BJ (cell line): ENCODE measurements at regions not wholly inside any gene's neighbourhood (a gene's known extent, or its start where the extent isn't known, plus 50 kb on each side); places are given as distances from the start of the nearest gene placed in this dataset.

Experiments used
- CTCF ChIA-PET: fragments of 350-600 bp; formaldehyde crosslinking; extraction: SDS; loops from one replicate; lab custom pipeline; 2021; ENCODE audit warnings: antibody characterized with exemption, inconsistent platforms; lab: Yijun Ruan, JAX
- POLR2A ChIA-PET: fragments of 300-600 bp; sonication (Branson Sonifier 250); formaldehyde crosslinking; extraction: SDS; loops from one replicate; lab custom pipeline; 2021; ENCODE audit warnings: antibody characterized with exemption; lab: Charles Lee
- DNase-seq: peaks from one replicate; pipeline ENCODE4 v3.0.0-alpha.2; 2011; ENCODE audit warnings: low read depth
- H3K27me3 ChIP-seq: 2 replicates; pipeline ENCODE4 v1.6.0; 2011; ENCODE audit warnings: low read length; ENCODE audit not compliant: control insufficient read depth, insufficient read depth
- H3K36me3 ChIP-seq: 2 replicates; pipeline ENCODE4 v1.5.1; 2011; ENCODE audit warnings: low read length; ENCODE audit not compliant: control insufficient read depth, insufficient read depth
- H3K4me3 ChIP-seq: 2 replicates; pipeline ENCODE4 v1.5.1; 2011; ENCODE audit warnings: low read depth, mild to moderate bottlenecking, control low read depth, low read length
- CTCF ChIP-seq: IDR thresholded peaks from 2 replicates; pipeline ENCODE4 v1.5.1; 2011; ENCODE audit warnings: low read depth, mild to moderate bottlenecking, control low read depth, inconsistent platforms, low read length, moderate library complexity; ENCODE audit not compliant: insufficient read depth

GRCh38 chr7:122944682-122945303, 50.7 kb downstream of the TAS2R16 start:
- no peak for DNase-seq
- Histone ChIP-seq H3K4me3 (no peak overlapping the region), H3K27me3 (no peaks in the 10 kb centered on the region), H3K36me3 (no peaks in the 10 kb centered on the region)
- POLR2A ChIA-PET, result no interaction called here
- TF ChIP-seq CTCF, result no peak
- CTCF ChIA-PET, result no interaction called here

- Histone ChIP-seq H3K27me3 (no peaks in the 10 kb centered on the region), H3K4me3 (no peak overlapping the region), H3K36me3 (no peaks in the 10 kb centered on the region)
- TF ChIP-seq CTCF, result no peak
- CTCF ChIA-PET, result interaction anchor here (0.6 kb wide), 2 partner anchors 29 to 412 kb away, joined by 3 to 4 read pairs; no protein-coding TSS in a partner anchor
- POLR2A ChIA-PET, result no interaction called here
- no peak for DNase-seq
These were observed 52.7 kb downstream of the TAS2R16 start for GRCh38 chr7:122942765-122943164.

GRCh38 chr7:122942059-122942458, 53.4 kb downstream of the TAS2R16 start:
- ChIA-PET POLR2A (no interaction called here), CTCF (no interaction called here)
- Histone ChIP-seq H3K36me3 (no peaks in the 10 kb centered on the region), H3K4me3 (no peak overlapping the region), H3K27me3 (no peaks in the 10 kb centered on the region)
- no peak for TF ChIP-seq CTCF
- no peak for DNase-seq
